HG02943 (cell line): ENCODE measurements at regions not wholly inside any gene's neighbourhood (a gene's known extent, or its start where the extent isn't known, plus 50 kb on each side); places are given as distances from the start of the nearest gene placed in this dataset.
"Not testable (repeated sequence)": the region's sequence is repeated elsewhere in the genome, so short reads cannot be mapped to it uniquely, and the experiment has no call there.

Experiments used
- ATAC-seq: cut with Tn5 transposase; IDR thresholded peaks from one replicate; pipeline ENCODE4 v1.9.1; 2021; ENCODE audit warnings: mild to moderate bottlenecking, low read depth, moderate library complexity; ENCODE audit not compliant: unreplicated experiment

GRCh38 chr2:7693246-7694075 lies 776.2 kb downstream of the RNF144A start:
- ATAC-seq, result no peak

- ATAC-seq, result no peak
These were observed 777.1 kb downstream of the RNF144A start for GRCh38 chr2:7694076-7694985.

- ATAC-seq, result not testable (repeated sequence)
These were observed 779.3 kb downstream of the RNF144A start for GRCh38 chr2:7696556-7696955.

GRCh38 chr2:7697052-7697451 lies 779.8 kb downstream of the RNF144A start:
- ATAC-seq, result no peak

- no peak for ATAC-seq
These were observed 784.6 kb downstream of the RNF144A start for GRCh38 chr2:7701791-7702190.

GRCh38 chr2:7703048-7703447 lies 785.8 kb downstream of the RNF144A start:
- ATAC-seq, result no peak

- ATAC-seq, result no peak
These were observed 786.4 kb downstream of the RNF144A start for GRCh38 chr2:7703543-7704144.

GRCh38 chr2:7704296-7704865 lies 787.2 kb downstream of the RNF144A start:
- ATAC-seq, result no peak

- no peak for ATAC-seq
These were observed 789.6 kb downstream of the RNF144A start for GRCh38 chr2:7706791-7707190.

GRCh38 chr2:7707723-7708122 lies 790.5 kb downstream of the RNF144A start:
- no peak for ATAC-seq

GRCh38 chr2:7709907-7710306 lies 792.7 kb downstream of the RNF144A start:
- ATAC-seq, result no peak

- ATAC-seq, result no peak
These were observed 794.0 kb downstream of the RNF144A start for GRCh38 chr2:7711167-7711566.

- no peak for ATAC-seq
These were observed 802.7 kb downstream of the RNF144A start for GRCh38 chr2:7719876-7720275.

- ATAC-seq, result no peak
These were observed 804.3 kb downstream of the RNF144A start for GRCh38 chr2:7721413-7721995.

GRCh38 chr2:7722212-7722910 lies 805.1 kb downstream of the RNF144A start:
- no peak for ATAC-seq

GRCh38 chr2:7724336-7724735 lies 807.1 kb downstream of the RNF144A start:
- no peak for ATAC-seq

GRCh38 chr2:7725171-7725849 lies 808.1 kb downstream of the RNF144A start:
- ATAC-seq, result no peak

- ATAC-seq, result no peak
These were observed 808.6 kb downstream of the RNF144A start for GRCh38 chr2:7725850-7726242.

GRCh38 chr2:7726989-7727388 lies 809.8 kb downstream of the RNF144A start:
- ATAC-seq, result no peak
